ENCODE measurements at regions not wholly inside any gene's neighbourhood (a gene's known extent, or its start where the extent isn't known, plus 50 kb on each side); places are given as distances from the start of the nearest gene placed in this dataset.

DNA sequence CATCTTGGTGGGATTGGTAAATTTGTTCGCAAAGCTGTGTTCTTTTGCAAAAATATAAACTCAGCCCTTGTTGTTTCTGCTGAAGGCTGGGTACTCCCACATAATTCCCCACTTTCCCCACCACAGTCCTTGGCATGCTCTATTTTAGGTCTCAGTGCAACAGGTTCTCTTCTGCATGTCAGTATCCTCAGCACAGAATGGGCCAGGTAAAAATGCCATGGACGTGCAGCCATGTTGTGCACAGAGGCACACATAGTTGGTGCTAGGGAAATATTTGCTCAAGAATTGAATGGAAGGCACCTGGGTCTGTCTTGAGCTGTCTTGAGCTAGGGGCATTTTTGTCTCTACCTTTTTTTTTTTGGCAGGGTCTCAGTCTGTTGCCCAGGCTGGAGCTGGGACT lies 87.8 kb upstream of the LHX5 start:
- TF ChIP-seq, protein P1, sequence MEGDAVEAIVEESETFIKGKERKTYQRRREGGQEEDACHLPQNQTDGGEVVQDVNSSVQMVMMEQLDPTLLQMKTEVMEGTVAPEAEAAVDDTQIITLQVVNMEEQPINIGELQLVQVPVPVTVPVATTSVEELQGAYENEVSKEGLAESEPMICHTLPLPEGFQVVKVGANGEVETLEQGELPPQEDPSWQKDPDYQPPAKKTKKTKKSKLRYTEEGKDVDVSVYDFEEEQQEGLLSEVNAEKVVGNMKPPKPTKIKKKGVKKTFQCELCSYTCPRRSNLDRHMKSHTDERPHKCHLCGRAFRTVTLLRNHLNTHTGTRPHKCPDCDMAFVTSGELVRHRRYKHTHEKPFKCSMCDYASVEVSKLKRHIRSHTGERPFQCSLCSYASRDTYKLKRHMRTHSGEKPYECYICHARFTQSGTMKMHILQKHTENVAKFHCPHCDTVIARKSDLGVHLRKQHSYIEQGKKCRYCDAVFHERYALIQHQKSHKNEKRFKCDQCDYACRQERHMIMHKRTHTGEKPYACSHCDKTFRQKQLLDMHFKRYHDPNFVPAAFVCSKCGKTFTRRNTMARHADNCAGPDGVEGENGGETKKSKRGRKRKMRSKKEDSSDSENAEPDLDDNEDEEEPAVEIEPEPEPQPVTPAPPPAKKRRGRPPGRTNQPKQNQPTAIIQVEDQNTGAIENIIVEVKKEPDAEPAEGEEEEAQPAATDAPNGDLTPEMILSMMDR (IDR thresholded peaks at IDR 0.05) = no peak
- TF ChIP-seq POLR2A (IDR thresholded peaks at IDR 0.05) = no peak

Measured in testis (tissue), 2 donors.